ENCODE measurements at regions not wholly inside any gene's neighbourhood (a gene's known extent, or its start where the extent isn't known, plus 50 kb on each side); places are given as distances from the start of the nearest gene placed in this dataset.

GRCh38 chrX:52425775-52426174 is 57.0 kb downstream of the XAGE2 start:
- DNase-seq (ENCODE audit: low read depth in 2 of 2): peak; percentile 23 to 26

GRCh38 chrX:52426810-52427209 is 58.0 kb downstream of the XAGE2 start:
- DNase-seq (ENCODE audit: low read depth in 2 of 2): no peak

- no peak for DNase-seq (ENCODE audit: low read depth in 2 of 2)
Observed at GRCh38 chrX:52437212-52437611, 58.4 kb upstream of the XAGE1A start.

Data from fibroblast of skin of left quadriceps (primary cell).